ENCODE measurements at regions not wholly inside any gene's neighbourhood (a gene's known extent, or its start where the extent isn't known, plus 50 kb on each side); places are given as distances from the start of the nearest gene placed in this dataset.
A peak's percentile ranks its signal among the peaks of the same experiment; 100 is the strongest.
"Not testable (repeated sequence)": the region's sequence is repeated elsewhere in the genome, so short reads cannot be mapped to it uniquely, and the experiment has no call there.

- not testable (repeated sequence) for DNase-seq
These were observed 108.2 kb downstream of the SPATA31A1 start for GRCh38 chr9:39463696-39464095.

DNA sequence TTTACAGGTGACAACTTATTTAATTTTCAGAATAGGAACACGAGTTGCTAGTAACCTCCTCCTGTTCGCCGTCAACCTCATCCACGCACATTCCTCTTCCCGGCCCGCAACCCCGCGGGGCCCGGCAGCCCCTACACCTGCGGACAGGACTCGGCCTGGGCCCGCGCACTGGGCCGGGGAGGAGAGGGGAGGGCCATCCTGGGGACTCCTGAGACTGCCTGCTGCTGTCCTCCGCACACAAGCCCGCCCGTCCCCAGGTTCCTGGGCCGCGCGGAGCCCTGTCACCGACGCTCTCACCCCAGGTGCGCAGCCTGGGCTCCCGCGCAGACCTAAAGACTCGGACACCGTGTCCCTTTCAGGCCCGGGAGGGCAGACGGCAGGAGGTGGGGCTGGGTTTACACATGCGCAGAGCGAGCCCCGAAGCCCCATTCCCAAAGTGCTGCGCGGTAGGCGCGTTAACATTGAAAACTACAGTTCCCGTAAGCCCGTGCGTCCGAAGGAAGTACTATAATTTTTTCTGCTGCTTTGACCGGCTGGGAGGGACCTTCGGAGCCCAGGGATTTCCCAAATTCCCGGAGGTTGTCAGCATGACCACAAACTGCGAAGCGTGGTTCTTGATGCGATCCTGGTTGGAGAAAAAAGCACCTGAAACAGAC lies 108.8 kb downstream of the SPATA31A1 start:
- DNase-seq: peak; percentile 89

- DNase-seq: not testable (repeated sequence)
These were observed 119.0 kb downstream of the SPATA31A1 start for GRCh38 chr9:39474499-39474898.

- not testable (repeated sequence) for DNase-seq
These were observed 127.6 kb downstream of the SPATA31A1 start for GRCh38 chr9:39483073-39483472.

GRCh38 chr9:39483880-39484279 lies 128.4 kb downstream of the SPATA31A1 start:
- DNase-seq: not testable (repeated sequence)

GRCh38 chr9:39484292-39484691 lies 128.8 kb downstream of the SPATA31A1 start:
- DNase-seq: not testable (repeated sequence)

GRCh38 chr9:39487477-39487876 lies 132.0 kb downstream of the SPATA31A1 start:
- DNase-seq: not testable (repeated sequence)

- not testable (repeated sequence) for DNase-seq
These were observed 140.8 kb downstream of the SPATA31A1 start for GRCh38 chr9:39496248-39496647.

DNA sequence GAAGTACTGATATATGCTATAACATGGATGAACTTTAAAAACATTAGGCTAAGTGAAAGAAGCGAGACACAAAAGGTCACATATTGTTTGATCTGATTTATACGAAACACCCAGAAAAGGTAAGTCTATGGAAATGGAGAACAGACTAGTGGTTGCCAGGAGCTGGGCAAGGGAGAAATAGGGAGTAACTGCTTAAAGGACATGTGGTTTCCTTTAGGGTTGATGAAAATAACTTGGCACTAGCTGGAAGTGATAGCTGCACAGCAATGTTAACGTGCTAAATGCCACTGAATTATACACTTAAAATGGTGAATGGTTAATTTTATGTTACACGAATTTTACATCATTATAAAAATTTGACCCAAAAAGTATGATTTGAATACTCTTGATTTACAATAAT lies 147.7 kb downstream of the SPATA31A1 start:
- DNase-seq: not testable (repeated sequence)

DNA sequence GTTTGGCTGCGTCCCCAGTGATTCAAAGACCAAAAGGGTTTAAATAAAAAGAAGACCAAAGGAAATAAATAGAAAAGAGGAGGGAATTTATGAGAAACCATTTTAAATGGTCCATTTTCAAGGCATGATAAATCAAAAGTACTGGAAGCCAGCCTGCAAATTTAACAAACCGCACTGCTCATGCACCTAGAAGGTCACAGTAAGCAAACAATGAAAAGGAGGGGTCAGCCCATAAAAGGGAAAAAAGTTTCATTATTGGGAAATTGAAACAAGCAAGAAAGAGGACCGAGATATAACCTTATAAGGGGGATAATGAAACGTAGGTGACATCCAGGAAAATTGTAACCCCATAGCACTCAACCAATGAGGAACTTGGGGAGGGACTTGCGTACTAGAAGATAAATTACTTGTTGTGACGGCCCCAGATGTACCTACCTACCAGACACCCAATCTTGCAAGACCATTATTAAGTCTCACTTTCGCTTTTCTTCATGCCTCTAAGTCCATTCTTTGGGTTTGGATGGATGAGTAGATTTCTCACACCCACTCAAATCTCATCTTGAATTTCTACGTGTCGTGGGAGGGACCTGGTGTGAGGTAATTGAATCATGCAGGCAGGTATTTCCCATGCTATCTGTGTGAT lies 172.0 kb downstream of the SPATA31A1 start:
- not testable (repeated sequence) for DNase-seq

GRCh38 chr9:39532597-39532996 lies 177.1 kb downstream of the SPATA31A1 start:
- DNase-seq: not testable (repeated sequence)

GRCh38 chr9:39533001-39533762 lies 177.7 kb downstream of the SPATA31A1 start:
- not testable (repeated sequence) for DNase-seq

DNA sequence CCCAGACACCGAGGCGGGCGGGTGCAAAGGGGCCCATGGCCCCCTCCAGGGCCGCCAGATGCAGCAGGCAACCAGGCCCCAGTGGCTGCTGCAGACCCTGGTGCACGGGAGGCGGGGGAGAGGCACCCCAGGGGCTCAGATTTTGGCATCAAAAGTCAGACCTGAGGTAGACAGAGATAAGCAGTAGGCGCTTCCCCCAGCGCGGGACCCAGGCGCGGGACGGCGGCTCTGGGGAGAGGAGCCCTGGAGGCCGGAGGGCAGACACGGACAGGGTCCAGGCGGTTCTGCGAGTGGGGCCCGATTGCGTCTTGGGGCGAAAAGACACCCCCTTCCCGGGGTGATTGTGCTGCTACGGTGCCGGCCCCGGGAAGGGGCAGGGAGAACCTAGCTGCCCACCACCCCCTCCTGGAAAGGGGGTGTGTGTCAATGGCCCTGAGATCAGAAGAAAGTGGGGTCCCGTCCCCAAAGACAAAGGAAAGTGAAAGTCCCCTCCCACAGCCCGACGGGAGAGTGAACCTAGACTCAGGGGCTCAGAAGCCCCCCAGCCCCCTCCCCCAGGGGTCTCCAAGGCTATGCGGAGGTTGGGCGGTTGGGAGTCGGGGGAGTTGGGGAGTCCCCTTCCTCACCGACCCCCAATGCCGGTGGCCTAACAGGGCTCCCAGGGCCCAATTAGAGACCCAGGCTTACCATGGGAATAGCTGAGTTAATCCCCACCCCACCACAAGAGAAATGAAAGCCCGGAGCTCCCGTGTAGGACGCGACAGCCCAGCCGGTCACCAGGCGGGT lies 178.5 kb downstream of the SPATA31A1 start:
- DNase-seq: not testable (repeated sequence)

DNA sequence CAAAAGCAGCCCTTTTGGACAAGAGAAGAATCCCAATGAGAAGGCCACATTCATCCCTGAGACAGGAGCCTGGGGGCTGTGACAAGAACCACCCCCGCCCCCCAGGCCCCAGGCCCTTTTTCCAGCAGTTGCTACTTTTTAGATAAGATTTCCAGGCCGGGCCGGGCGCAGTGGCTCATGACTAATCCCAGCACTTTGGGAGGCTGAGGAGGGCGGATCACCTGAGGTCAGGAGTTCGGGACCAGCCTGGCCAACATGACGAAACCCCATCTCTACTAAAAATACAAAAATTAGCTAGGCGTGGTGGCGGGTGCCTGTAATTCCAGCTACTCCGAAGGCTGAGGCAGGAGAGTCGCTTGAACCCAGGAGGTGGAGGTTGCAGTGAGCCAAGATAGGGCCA lies 179.4 kb downstream of the SPATA31A1 start:
- not testable (repeated sequence) for DNase-seq

DNA sequence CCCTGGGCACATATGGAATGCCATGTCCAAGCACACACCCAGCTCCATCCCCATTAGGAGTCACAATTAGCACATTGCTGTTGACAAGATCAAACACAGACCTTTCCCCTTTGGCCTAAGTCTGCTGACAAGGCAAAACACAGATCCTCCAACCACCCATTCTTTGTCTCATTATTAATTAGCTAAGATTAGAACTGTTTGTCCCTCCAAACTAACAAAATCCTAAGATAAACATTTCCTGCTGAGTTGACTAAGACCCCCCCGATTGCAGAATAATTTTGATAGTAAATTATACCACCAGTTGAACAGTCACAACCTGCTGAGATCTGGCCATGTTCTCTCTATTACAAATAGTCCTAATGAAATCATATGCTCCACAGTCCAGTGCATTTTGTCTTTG lies 186.7 kb downstream of the SPATA31A1 start:
- not testable (repeated sequence) for DNase-seq

DNA sequence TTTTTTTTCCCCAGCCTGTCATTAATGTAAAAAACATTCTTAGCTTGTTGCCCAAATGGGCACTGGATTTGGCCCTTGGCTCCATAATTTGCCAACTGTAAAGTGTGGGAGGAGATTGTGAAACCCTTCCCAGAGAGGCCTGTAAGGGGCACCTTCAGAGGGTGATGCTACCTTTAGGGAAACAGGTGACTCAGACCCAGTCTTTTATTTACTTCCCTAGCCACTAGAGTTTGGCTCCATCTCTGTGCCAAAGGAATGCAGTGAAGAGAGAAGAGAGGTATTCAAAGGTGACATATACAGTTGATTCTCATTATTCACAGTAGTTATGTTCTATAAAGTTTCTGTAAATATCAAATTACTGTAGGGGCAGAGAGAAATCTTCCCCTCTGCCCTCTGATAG lies 189.6 kb downstream of the SPATA31A1 start:
- not testable (repeated sequence) for DNase-seq

DNA sequence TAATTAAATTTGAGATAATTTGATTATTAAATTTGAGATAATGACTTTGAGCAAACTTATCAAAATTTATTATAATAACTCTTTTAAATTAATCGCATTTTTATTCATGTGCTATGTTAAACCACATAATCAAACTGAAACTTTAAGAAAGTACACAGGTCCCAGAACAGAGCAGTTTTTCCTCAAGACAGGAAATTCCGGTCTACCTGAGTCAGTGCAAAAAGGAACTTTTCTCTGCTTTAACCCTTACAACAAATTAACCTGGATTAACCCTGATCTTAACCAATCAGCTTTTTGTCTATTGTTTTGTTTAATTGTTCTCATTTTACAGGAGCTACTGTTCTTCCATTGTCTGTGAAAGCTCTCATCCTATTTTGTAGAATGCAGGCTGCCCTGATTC lies 195.1 kb downstream of the SPATA31A1 start:
- DNase-seq: not testable (repeated sequence)

- DNase-seq: not testable (repeated sequence)
These were observed 196.1 kb downstream of the SPATA31A1 start for GRCh38 chr9:39551544-39551943.

DNA sequence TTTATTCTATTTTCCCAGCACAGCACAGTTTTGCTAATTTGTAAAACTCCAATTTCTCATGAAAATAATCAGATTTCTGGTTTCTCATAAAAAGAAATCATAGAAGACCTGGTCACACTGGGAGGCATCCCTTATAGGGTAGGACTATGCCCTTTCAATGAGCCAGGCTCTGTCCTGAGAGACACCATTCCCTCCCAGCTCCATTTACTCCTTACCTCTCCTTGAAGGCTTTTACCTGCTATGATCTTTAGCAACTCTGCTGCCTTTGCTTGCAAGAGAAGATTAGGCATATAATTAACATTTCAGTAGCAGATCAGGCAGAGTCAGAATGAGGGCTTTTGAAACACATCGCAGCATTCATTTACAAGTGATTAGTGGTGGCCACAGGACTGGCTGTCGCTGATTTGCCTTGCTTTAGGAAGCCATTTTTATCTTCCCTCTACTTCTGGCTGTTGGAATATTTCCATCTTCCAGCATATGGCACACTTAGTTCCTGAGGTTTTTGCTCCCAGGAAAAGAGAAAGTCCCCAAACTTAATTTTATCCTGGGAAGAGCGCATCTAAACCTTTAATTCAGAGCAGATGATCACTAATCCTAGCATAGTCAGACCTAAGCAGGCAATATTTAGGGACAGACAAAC lies 196.9 kb downstream of the SPATA31A1 start:
- DNase-seq: not testable (repeated sequence)

GRCh38 chr9:39554352-39554751 lies 198.9 kb downstream of the SPATA31A1 start:
- DNase-seq: not testable (repeated sequence)

- DNase-seq: not testable (repeated sequence)
These were observed 203.9 kb downstream of the SPATA31A1 start for GRCh38 chr9:39559384-39559783.

DNA sequence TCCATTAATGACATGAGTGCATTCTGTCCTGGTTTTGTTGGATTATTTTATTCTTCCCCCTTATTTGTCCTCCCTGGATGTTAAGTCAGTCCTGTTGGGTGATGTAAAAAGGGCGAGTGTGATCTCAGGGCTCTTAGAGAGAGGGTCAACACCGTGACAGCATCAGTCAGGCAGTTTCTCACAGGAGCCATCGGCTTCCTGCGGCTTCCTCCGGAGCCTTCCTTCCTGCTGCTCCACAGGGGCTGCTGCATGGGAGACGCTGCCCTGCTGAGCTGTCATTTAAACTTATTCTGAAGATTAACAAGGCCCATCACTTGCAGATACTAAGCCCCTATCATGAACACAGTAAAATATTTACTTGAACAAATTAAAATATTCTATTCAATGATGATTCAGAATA lies 211.3 kb downstream of the SPATA31A1 start:
- DNase-seq: not testable (repeated sequence)
